ENCODE measurements at regions not wholly inside any gene's neighbourhood (a gene's known extent, or its start where the extent isn't known, plus 50 kb on each side); places are given as distances from the start of the nearest gene placed in this dataset.

- Histone ChIP-seq H3K9me3 (no peaks in the 10 kb centered on the region), H3K4me1 (no peaks in the 10 kb centered on the region), H3K4me3 (no peak overlapping the region), H3K27ac (no peak overlapping the region), H3K27me3 (no peaks in the 10 kb centered on the region), H3K36me3 (no peaks in the 10 kb centered on the region)
- TF ChIP-seq POLR2A (IDR thresholded peaks at IDR 0.05) (no peak), CTCF (IDR thresholded peaks at IDR 0.05) (no peak)
- no peak for DNase-seq
Observed at GRCh38 chr7:125126376-125126775, 196.8 kb upstream of the POT1 start.

GRCh38 chr7:125125315-125125714 is 195.7 kb upstream of the POT1 start:
- Histone ChIP-seq H3K4me1 (no peaks in the 10 kb centered on the region), H3K27ac (no peak overlapping the region), H3K4me3 (no peak overlapping the region), H3K27me3 (no peaks in the 10 kb centered on the region), H3K36me3 (no peaks in the 10 kb centered on the region), H3K9me3 (no peaks in the 10 kb centered on the region)
- TF ChIP-seq CTCF (IDR thresholded peaks at IDR 0.05) (no peak), POLR2A (IDR thresholded peaks at IDR 0.05) (no peak)
- DNase-seq = no peak

GRCh38 chr7:125122173-125122572 is 192.5 kb upstream of the POT1 start:
- TF ChIP-seq CTCF (IDR thresholded peaks at IDR 0.05) (no peak), POLR2A (IDR thresholded peaks at IDR 0.05) (no peak)
- H3K27me3 ChIP-seq = no peaks in the 10 kb centered on the region
- no peak for DNase-seq
- H3K27ac ChIP-seq = no peak overlapping the region
- no peaks in the 10 kb centered on the region for H3K4me1 ChIP-seq
- H3K4me3 ChIP-seq = no peak overlapping the region
- H3K36me3 ChIP-seq = no peaks in the 10 kb centered on the region
- no peaks in the 10 kb centered on the region for H3K9me3 ChIP-seq

- no peaks in the 10 kb centered on the region for H3K36me3 ChIP-seq
Observed at GRCh38 chr7:125119559-125120115, 190.0 kb upstream of the POT1 start.

GRCh38 chr7:125118444-125118843 is 188.8 kb upstream of the POT1 start:
- no peak overlapping the region for H3K27ac ChIP-seq
- TF ChIP-seq CTCF (IDR thresholded peaks at IDR 0.05) = no peak
- no peak for DNase-seq
- H3K9me3 ChIP-seq = no peaks in the 10 kb centered on the region
- no peak overlapping the region for H3K4me3 ChIP-seq
- H3K36me3 ChIP-seq = no peaks in the 10 kb centered on the region
- no peaks in the 10 kb centered on the region for H3K27me3 ChIP-seq
- no peaks in the 10 kb centered on the region for H3K4me1 ChIP-seq

More at GRCh38 chr7:125119559-125120115, 190.0 kb upstream of the POT1 start:
- no peak for TF ChIP-seq CTCF (IDR thresholded peaks at IDR 0.05)
- no peak for TF ChIP-seq POLR2A (IDR thresholded peaks at IDR 0.05)
- Histone ChIP-seq H3K4me3 (no peak overlapping the region), H3K27ac (no peak overlapping the region), H3K9me3 (no peaks in the 10 kb centered on the region), H3K4me1 (no peaks in the 10 kb centered on the region), H3K27me3 (no peaks in the 10 kb centered on the region)
- no peak for DNase-seq

- TF ChIP-seq POLR2A (IDR thresholded peaks at IDR 0.05) = no peak
- TF ChIP-seq CTCF (IDR thresholded peaks at IDR 0.05) = no peak
- H3K4me3 ChIP-seq = no peak overlapping the region
- no peak for DNase-seq
- H3K27ac ChIP-seq = no peak overlapping the region
- no peaks in the 10 kb centered on the region for H3K4me1 ChIP-seq
- H3K27me3 ChIP-seq = no peaks in the 10 kb centered on the region
- no peaks in the 10 kb centered on the region for H3K9me3 ChIP-seq
- no peaks in the 10 kb centered on the region for H3K36me3 ChIP-seq
Observed at GRCh38 chr7:125112850-125113249, 183.2 kb upstream of the POT1 start.
